H1 (cell line): ENCODE measurements at regions not wholly inside any gene's neighbourhood (a gene's known extent, or its start where the extent isn't known, plus 50 kb on each side); places are given as distances from the start of the nearest gene placed in this dataset.

Experiments used
- CTCF ChIA-PET: fragments of 300-600 bp; sonication (Branson Sonifier 250); formaldehyde crosslinking; loops from one replicate; lab custom pipeline; 2021; ENCODE audit not compliant: partially characterized antibody; lab: Charles Lee
- POLR2A ChIA-PET: fragments of 300-600 bp; sonication (Branson Sonifier 250); formaldehyde crosslinking; loops from one replicate; lab custom pipeline; 2021; ENCODE audit warnings: inconsistent platforms; ENCODE audit not compliant: partially characterized antibody; lab: Charles Lee
- DNase-seq, 2 experiments: peaks; one replicate each; pipeline versions ENCODE4 v3.0.0 to v3.0.0-alpha.2; 2010 to 2022; ENCODE audit warnings: low spot score in 2 of 2, low read depth in 1 of 2, mixed read lengths in 1 of 2
- FAIRE-seq: peaks from 2 replicates; lab custom pipeline; 2011; peaks lifted over from hg19 to GRCh38; lab: Jason Lieb, UNC
- H2AFZ ChIP-seq: 2 replicates; pipeline ENCODE4 v1.8.1; 2012; ENCODE audit warnings: low read length, inconsistent platforms
- H2AK5ac ChIP-seq: 2 replicates; pipeline ENCODE4 v1.6.1; 2013; ENCODE audit warnings: low read depth, low read length
- H2BK120ac ChIP-seq: replicated peaks from 2 replicates; pipeline ENCODE3; 2013; ENCODE audit warnings: low read depth, low read length, inconsistent platforms
- H2BK12ac ChIP-seq: 2 replicates; pipeline ENCODE4 v1.6.1; 2013; ENCODE audit warnings: low read depth, low read length
- H2BK15ac ChIP-seq: 2 replicates; pipeline ENCODE4 v1.6.1; 2013; ENCODE audit warnings: low read length
- H2BK20ac ChIP-seq: 2 replicates; pipeline ENCODE4 v1.6.1; 2013; ENCODE audit warnings: low read length
- H2BK5ac ChIP-seq: 2 replicates; pipeline ENCODE4 v1.6.1; 2013; ENCODE audit warnings: low read depth, low read length
- H3K14ac ChIP-seq: 2 replicates; pipeline ENCODE4 v1.6.1; 2013; ENCODE audit warnings: inconsistent platforms; ENCODE audit not compliant: insufficient read length
- H3K18ac ChIP-seq: 2 replicates; pipeline ENCODE4 v1.6.1; 2013; ENCODE audit warnings: low read length; ENCODE audit errors: extremely low read depth
- H3K23ac ChIP-seq: 2 replicates; pipeline ENCODE4 v1.6.1; 2013; ENCODE audit warnings: inconsistent platforms; ENCODE audit not compliant: insufficient read length
- H3K23me2 ChIP-seq: 2 replicates; pipeline ENCODE4 v1.6.1; 2013; ENCODE audit warnings: low read depth, low read length
- H3K27ac ChIP-seq: 2 replicates; pipeline ENCODE4 v1.6.1; 2011; ENCODE audit warnings: low read depth, low read length, inconsistent platforms
- H3K27me3 ChIP-seq, 4 experiments: replicated peaks in 1 of 4; 1 replicate in 1 of 4; 2 replicates in 3 of 4; pipeline versions ENCODE4 v1.6.1 to v1.8.1; 2011 to 2013; ENCODE audit warnings: low read length in 3 of 4, mild to moderate bottlenecking in 3 of 4, inconsistent platforms in 2 of 4, mixed read lengths in 2 of 4, moderate library complexity in 1 of 4; ENCODE audit not compliant: control insufficient read depth in 3 of 4, insufficient read depth in 3 of 4; ENCODE audit errors: extremely low read depth in 1 of 4
- H3K36me3 ChIP-seq, 4 experiments: 2 replicates each; pipeline versions ENCODE4 v1.6.1 to v1.8.1; 2011 to 2013; ENCODE audit warnings: mild to moderate bottlenecking in 4 of 4, low read length in 3 of 4, moderate library complexity in 2 of 4, control low read depth in 1 of 4, inconsistent platforms in 1 of 4; ENCODE audit not compliant: insufficient read depth in 4 of 4, control insufficient read depth in 2 of 4
- H3K4ac ChIP-seq: replicated peaks from 2 replicates; pipeline ENCODE3; 2013; ENCODE audit warnings: low read length, low read depth, mixed read lengths, inconsistent platforms; ENCODE audit not compliant: insufficient read length
- H3K4me1 ChIP-seq, 4 experiments: replicated peaks in 1 of 4; 1 replicate in 1 of 4; 2 replicates in 3 of 4; pipeline versions ENCODE4 v1.6.1 to v1.8.1; 2011 to 2013; ENCODE audit warnings: low read length in 3 of 4, inconsistent platforms in 2 of 4, mixed read lengths in 1 of 4; ENCODE audit not compliant: insufficient read depth in 4 of 4, control insufficient read depth in 3 of 4
- H3K4me2 ChIP-seq, 2 experiments: 2 replicates each; pipeline versions ENCODE4 v1.6.1 to v1.8.1; 2011 to 2013; ENCODE audit warnings: low read depth in 2 of 2, low read length in 2 of 2, control low read depth in 1 of 2, inconsistent platforms in 1 of 2, mild to moderate bottlenecking in 1 of 2; ENCODE audit not compliant: insufficient read depth in 1 of 2
- H3K4me3 ChIP-seq, 4 experiments: fragments of 200-600, 300-600 bp in 1 of 4; sonication (generic), shearing (Covaris generic), sonication (Bioruptor Twin) in 1 of 4; 2 replicates each; pipeline versions ENCODE4 v1.5.1 to v1.8.1; 2011 to 2016; ENCODE audit warnings: low read length in 4 of 4, low read depth in 3 of 4, control low read depth in 2 of 4, inconsistent platforms in 2 of 4, mild to moderate bottlenecking in 2 of 4, mixed read lengths in 1 of 4, moderate library complexity in 1 of 4; ENCODE audit not compliant: insufficient read depth in 2 of 4; ENCODE audit errors: extremely low read depth in 1 of 4
- H3K56ac ChIP-seq: replicated peaks from 2 replicates; pipeline ENCODE3; 2013; ENCODE audit warnings: low read depth, mild to moderate bottlenecking, mixed read lengths, low read length, inconsistent platforms; ENCODE audit not compliant: insufficient read length
- H3K79me1 ChIP-seq: 2 replicates; pipeline ENCODE4 v1.6.1; 2013; ENCODE audit warnings: low read depth, low read length, control low read depth
- H3K79me2 ChIP-seq, 2 experiments: 2 replicates each; pipeline versions ENCODE4 v1.6.1 to v1.8.1; 2012 to 2013; ENCODE audit warnings: low read length in 2 of 2, mild to moderate bottlenecking in 2 of 2, inconsistent platforms in 1 of 2; ENCODE audit not compliant: insufficient read depth in 2 of 2, control insufficient read depth in 1 of 2
- H3K9ac ChIP-seq, 4 experiments: replicated peaks in 1 of 4; 1 replicate in 1 of 4; 2 replicates in 3 of 4; pipeline versions ENCODE4 v1.6.1 to v1.8.1; 2011 to 2013; ENCODE audit warnings: low read depth in 3 of 4, low read length in 3 of 4, control low read depth in 2 of 4, mild to moderate bottlenecking in 2 of 4, moderate library complexity in 2 of 4, inconsistent platforms in 1 of 4; ENCODE audit errors: extremely low read depth in 1 of 4
- H3K9me3 ChIP-seq, 2 experiments: 2 replicates each; pipeline versions ENCODE4 v1.6.1 to v1.8.1; 2012 to 2013; ENCODE audit warnings: mild to moderate bottlenecking in 2 of 2, moderate library complexity in 2 of 2, control low read depth in 1 of 2, inconsistent platforms in 1 of 2, low read depth in 1 of 2, low read length in 1 of 2, mixed read lengths in 1 of 2; ENCODE audit not compliant: insufficient read depth in 2 of 2
- H4K20me1 ChIP-seq, 2 experiments: replicated peaks in 1 of 2; 2 replicates each; pipeline versions ENCODE3 to v1.8.1; 2011 to 2013; ENCODE audit warnings: inconsistent platforms in 2 of 2, low read length in 2 of 2, mild to moderate bottlenecking in 1 of 2; ENCODE audit not compliant: insufficient read depth in 2 of 2, control insufficient read depth in 1 of 2
- H4K5ac ChIP-seq: 2 replicates; pipeline ENCODE4 v1.6.1; 2013; ENCODE audit warnings: low read length, low read depth, mixed read lengths, inconsistent platforms; ENCODE audit not compliant: insufficient read length
- H4K8ac ChIP-seq: 2 replicates; pipeline ENCODE4 v1.8.0; 2013; ENCODE audit warnings: mild to moderate bottlenecking, moderate library complexity, low read length, inconsistent platforms; ENCODE audit not compliant: insufficient read depth; ENCODE audit errors: extremely low read depth
- H4K91ac ChIP-seq: replicated peaks from 2 replicates; pipeline ENCODE3; 2013; ENCODE audit warnings: low read length, mixed read lengths, inconsistent platforms; ENCODE audit not compliant: insufficient read length
- BRCA1 ChIP-seq: IDR thresholded peaks from 2 replicates; pipeline ENCODE4 v1.6.1; 2012; ENCODE audit warnings: low read depth, low read length, improper control_type of control experiment
- CBX8 ChIP-seq: fragments of 300-800, 300-1000 bp; sonication (generic); IDR thresholded peaks from 2 replicates; pipeline ENCODE4 v1.7.1; 2016; ENCODE audit warnings: low read depth, low read length, borderline replicate concordance
- HDAC2 ChIP-seq, 2 experiments: fragments of 300-600 bp in 1 of 2; sonication (generic) in 1 of 2; IDR thresholded peaks; 2 replicates each; pipeline ENCODE4 v1.6.1; 2011 to 2012; ENCODE audit warnings: low read depth in 2 of 2, low read length in 2 of 2, mild to moderate bottlenecking in 2 of 2, moderate library complexity in 2 of 2, borderline replicate concordance in 1 of 2, inconsistent platforms in 1 of 2
- JUN ChIP-seq: IDR thresholded peaks from 2 replicates; pipeline ENCODE4 v1.6.1; 2011; ENCODE audit warnings: low read depth, mild to moderate bottlenecking, improper control_type of control experiment, low read length
- JUND ChIP-seq: IDR thresholded peaks from 2 replicates; pipeline ENCODE4 v1.6.1; 2011; ENCODE audit warnings: mild to moderate bottlenecking, improper control_type of control experiment, low read length
- KDM5A ChIP-seq: fragments of 200-600 bp; IDR thresholded peaks from 2 replicates; pipeline ENCODE4 v1.7.1; 2012; ENCODE audit warnings: mild to moderate bottlenecking, low read length, inconsistent platforms, mixed read lengths
- POU5F1 ChIP-seq: IDR thresholded peaks from 2 replicates; pipeline ENCODE4 v1.6.1; 2011; ENCODE audit warnings: low read depth, mild to moderate bottlenecking, low read length, moderate library complexity
- SP4 ChIP-seq: IDR thresholded peaks from 2 replicates; pipeline ENCODE4 v1.6.1; 2012; ENCODE audit warnings: low read length, inconsistent platforms
- SRF ChIP-seq: IDR thresholded peaks from 2 replicates; pipeline ENCODE4 v1.6.1; 2011; ENCODE audit warnings: mild to moderate bottlenecking, low read depth, low read length, moderate library complexity
- WGBS, 2 experiments: shearing (Covaris generic) in 1 of 2; methylation state at CpG; one replicate each; pipeline versions ENCODE4 v1.1.6 to v1.1.7; 2013 to 2015; ENCODE audit warnings: low lambda C conversion rate in 2 of 2, mixed read lengths in 2 of 2, inconsistent platforms in 1 of 2, low coverage in 1 of 2, missing lambda C conversion rate in 1 of 2; ENCODE audit not compliant: insufficient replicate concordance in 2 of 2, insufficient coverage in 1 of 2, insufficient read length in 1 of 2; ENCODE audit errors: extremely low coverage in 1 of 2, missing lambda C conversion rate in 1 of 2; 5-methylcytosine and 5-hydroxymethylcytosine counted together

DNA sequence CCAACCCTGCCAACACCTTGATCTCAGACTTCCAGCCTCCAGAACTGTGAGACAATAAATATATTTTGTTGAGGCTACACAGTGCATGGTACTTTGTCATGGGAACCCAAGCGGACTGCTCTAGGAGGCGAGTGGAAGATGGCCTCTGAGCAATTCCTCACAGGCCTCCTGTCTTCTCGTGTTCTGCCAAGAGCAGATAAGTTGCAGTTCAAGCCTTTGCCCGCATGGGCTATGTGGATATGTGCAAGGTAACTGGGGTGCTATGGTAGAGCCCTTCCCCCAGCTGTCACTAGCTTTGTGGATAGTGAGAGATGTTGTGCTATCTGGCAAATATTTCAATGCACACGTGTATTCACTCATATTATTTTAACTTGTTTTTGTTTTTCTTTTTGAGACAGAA, 156.0 kb upstream of the BCOR start:
- no peaks in the 10 kb centered on the region for H3K9me3 ChIP-seq
- no peaks in the 10 kb centered on the region for H3K27me3 ChIP-seq
- ChIA-PET POLR2A (no interaction called here), CTCF (interaction anchor here (1.1 kb wide), 1 partner anchor 8 kb away, joined by 3 read pairs; no protein-coding TSS in a partner anchor)
- no peak overlapping the region for H2BK15ac ChIP-seq
- no peak overlapping the region for H2BK120ac ChIP-seq
- DNase-seq (no peak), FAIRE-seq (no peak)
- no peak overlapping the region for H3K18ac ChIP-seq
- H4K5ac ChIP-seq = no peak overlapping the region
- no peak overlapping the region for H3K4me3 ChIP-seq
- no peak overlapping the region for H2BK20ac ChIP-seq
- H3K9ac ChIP-seq = no peak overlapping the region
- 80% methylated on average over 4 of the region's 5 CpGs; no CpG with 5 or more reads in 1 of the 2 experiments for WGBS, 2 experiments
- H3K36me3 ChIP-seq = no peaks in the 10 kb centered on the region
- H3K4me1 ChIP-seq = peaks cover 0 to 3% (median under 1%) of the 10 kb centered on the region in 4 experiments; a peak in 3 of 7 replicates
- no peak overlapping the region for H2AFZ ChIP-seq
- no peaks in the 10 kb centered on the region for H3K23me2 ChIP-seq
- no peak overlapping the region for H3K14ac ChIP-seq
- H3K79me2 ChIP-seq = no peaks in the 10 kb centered on the region
- H3K4me2 ChIP-seq = no peak overlapping the region
- no peak overlapping the region for H2BK12ac ChIP-seq
- H4K91ac ChIP-seq = no peak overlapping the region
- no peak overlapping the region for H2BK5ac ChIP-seq
- H3K23ac ChIP-seq = no peak overlapping the region
- H2AK5ac ChIP-seq = no peak overlapping the region
- H3K79me1 ChIP-seq = no peaks in the 10 kb centered on the region
- H3K4ac ChIP-seq = no peak overlapping the region
- TF ChIP-seq SP4 (no peak), KDM5A (no peak), JUND (no peak), BRCA1 (no peak), POU5F1 (no peak), CBX8 (no peak), SRF (no peak), HDAC2 (IDR thresholded peaks at IDR 0.05; ENCODE audit: borderline replicate concordance in 1 of 2, low read depth in 2 of 2, low read length in 2 of 2) (no peak), JUN (no peak)
- H3K56ac ChIP-seq = no peak overlapping the region
- H3K27ac ChIP-seq = no peak overlapping the region
- no peaks in the 10 kb centered on the region for H4K20me1 ChIP-seq
- H4K8ac ChIP-seq = no peak overlapping the region
